Tibial nerve (tissue), 4 donors: ENCODE measurements at regions not wholly inside any gene's neighbourhood (a gene's known extent, or its start where the extent isn't known, plus 50 kb on each side); places are given as distances from the start of the nearest gene placed in this dataset.
"Not testable (repeated sequence)": the region's sequence is repeated elsewhere in the genome, so short reads cannot be mapped to it uniquely, and the experiment has no call there.

Experiments used
- DNase-seq, 2 donors: peaks; one replicate each; pipeline ENCODE4 v3.0.0-alpha.2; 2019; ENCODE audit warnings: low spot score in 2 of 2
- H3K27ac ChIP-seq, 4 donors: fragments of 200-600 bp; sonication (generic) in 3 of 4; one replicate each; pipeline ENCODE4 v1.5.1; 2017 to 2019; ENCODE audit warnings: mild to moderate bottlenecking in 1 of 4
- H3K27me3 ChIP-seq, 2 donors: fragments of 200-600 bp; sonication (generic) in 1 of 2; one replicate each; pipeline versions ENCODE4 v1.5.1 to v1.6.0; 2017 to 2019
- H3K36me3 ChIP-seq, 3 donors: fragments of 200-600 bp; sonication (generic); one replicate each; pipeline ENCODE4 v1.5.1; 2018 to 2019
- H3K4me1 ChIP-seq, 4 donors: fragments of 200-600 bp; sonication (generic) in 3 of 4; one replicate each; pipeline ENCODE4 v1.5.1; 2017 to 2019
- H3K4me3 ChIP-seq, 4 donors: fragments of 200-600 bp; sonication (generic) in 3 of 4; one replicate each; pipeline ENCODE4 v1.5.1; 2017 to 2019; ENCODE audit warnings: mild to moderate bottlenecking in 1 of 4, moderate library complexity in 1 of 4
- H3K9me3 ChIP-seq, 4 donors: fragments of 200-600 bp; sonication (generic) in 3 of 4; one replicate each; pipeline ENCODE4 v1.5.1; 2017 to 2019
- CTCF ChIP-seq, 5 experiments: fragments of 200-600 bp in 3 of 5; fragments of 450-650 bp in 2 of 5; sonication (generic) in 3 of 5; IDR thresholded peaks; one replicate each; pipeline ENCODE4 v1.5.1; 2016 to 2019; ENCODE audit warnings: antibody characterized with exemption in 5 of 5, mild to moderate bottlenecking in 3 of 5, moderate library complexity in 2 of 5
- EP300 ChIP-seq, 2 donors: sonication (generic); formaldehyde crosslinking; IDR thresholded peaks; one replicate each; pipeline ENCODE4 v1.6.1; 2017; ENCODE audit warnings: antibody characterized with exemption in 2 of 2, mild to moderate bottlenecking in 1 of 2
- POLR2A ChIP-seq, 2 donors: fragments of 450-650 bp; IDR thresholded peaks; one replicate each; pipeline ENCODE4 v1.6.1; 2017; ENCODE audit warnings: antibody characterized with exemption in 2 of 2, mild to moderate bottlenecking in 2 of 2, moderate library complexity in 2 of 2
- WGBS, 2 donors: methylation state at CpG; one replicate each; pipeline ENCODE4 v1.1.5; 2018; 5-methylcytosine and 5-hydroxymethylcytosine counted together

GRCh38 chr16:65808790-65809189 is 557.7 kb upstream of the CDH5 start:
- no peaks in the 10 kb centered on the region for H3K4me1 ChIP-seq
- TF ChIP-seq CTCF (IDR thresholded peaks at IDR 0.05) (no peak), EP300 (IDR thresholded peaks at IDR 0.05) (no peak), POLR2A (IDR thresholded peaks at IDR 0.05) (no peak)
- no peaks in the 10 kb centered on the region for H3K36me3 ChIP-seq
- H3K4me3 ChIP-seq = no peak overlapping the region
- WGBS, 2 donors = 73 to 79% methylated on average over 4 of the region's 4 CpGs
- no peak overlapping the region for H3K27ac ChIP-seq
- no peak for DNase-seq
- H3K9me3 ChIP-seq = no peaks in the 10 kb centered on the region
- no peaks in the 10 kb centered on the region for H3K27me3 ChIP-seq

DNA sequence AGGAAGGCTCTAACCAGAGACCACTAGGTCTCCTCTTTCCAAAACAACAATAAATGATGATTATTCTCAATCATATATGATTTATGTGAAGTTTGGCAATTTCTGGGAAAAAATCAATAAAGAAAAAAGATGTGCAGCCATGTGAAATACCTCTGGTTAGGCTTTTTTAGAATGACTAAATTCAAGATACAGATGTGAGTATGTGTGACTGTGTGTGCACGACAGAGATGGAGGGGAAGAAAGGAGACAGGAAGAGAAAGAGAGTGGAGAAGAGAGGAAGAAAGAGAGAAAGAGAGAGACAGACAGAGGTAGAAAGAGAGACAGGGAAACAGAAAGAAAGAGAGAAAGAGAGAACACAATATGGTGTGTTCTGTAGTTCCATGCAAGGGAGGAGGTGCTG is 558.6 kb upstream of the CDH5 start:
- Histone ChIP-seq H3K27me3 (no peaks in the 10 kb centered on the region), H3K9me3 (no peaks in the 10 kb centered on the region), H3K36me3 (no peaks in the 10 kb centered on the region), H3K27ac (no peak overlapping the region), H3K4me1 (no peaks in the 10 kb centered on the region), H3K4me3 (no peak overlapping the region)
- WGBS, 2 donors = 92 to 98% methylated on average over 1 of the region's 1 CpG
- DNase-seq = no peak
- TF ChIP-seq EP300 (IDR thresholded peaks at IDR 0.05) = no peak
- no peak for TF ChIP-seq CTCF (IDR thresholded peaks at IDR 0.05)
- no peak for TF ChIP-seq POLR2A (IDR thresholded peaks at IDR 0.05)

DNA sequence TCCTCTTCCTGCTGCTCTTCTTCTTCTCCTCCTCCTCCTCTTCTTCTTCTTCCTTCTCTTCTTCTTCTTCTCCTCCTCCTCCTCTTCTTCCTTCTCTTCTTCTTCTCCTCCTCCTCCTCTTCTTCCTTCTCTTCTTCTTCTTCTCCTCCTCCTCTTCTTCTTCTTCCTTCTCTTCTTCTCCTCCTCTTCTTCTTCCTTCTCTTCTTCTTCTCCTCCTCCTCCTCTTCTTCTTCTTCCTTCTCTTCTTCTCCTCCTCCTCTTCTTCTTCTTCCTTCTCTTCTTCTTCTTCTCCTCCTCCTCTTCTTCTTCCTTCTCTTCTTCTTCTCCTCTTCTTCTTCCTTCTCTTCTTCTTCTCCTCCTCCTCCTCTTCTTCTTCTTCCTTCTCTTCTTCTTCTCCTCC is 560.8 kb upstream of the CDH5 start:
- H3K36me3 ChIP-seq, H3K4me1 ChIP-seq, DNase-seq, H3K27me3 ChIP-seq, H3K4me3 ChIP-seq, H3K9me3 ChIP-seq, H3K27ac ChIP-seq: not testable (repeated sequence)

DNA sequence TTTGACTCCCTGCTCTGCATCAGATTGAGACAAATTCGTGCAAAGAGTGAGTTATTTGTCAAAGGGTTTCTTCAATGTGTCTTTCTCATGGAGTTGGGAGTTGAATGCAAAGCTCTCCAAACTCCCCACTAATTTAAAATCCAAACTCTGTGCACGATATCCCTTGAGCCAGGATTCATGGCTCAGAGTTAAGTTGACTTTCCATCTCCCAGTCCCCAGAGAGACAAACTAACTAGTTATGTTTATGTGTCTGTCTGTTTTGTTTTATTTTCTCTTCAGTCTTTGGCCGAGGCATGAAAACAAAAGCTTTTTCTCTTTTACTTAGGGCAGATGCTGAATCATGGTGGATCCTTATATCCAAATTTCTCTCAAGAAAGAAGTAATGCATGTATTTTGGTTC is 570.0 kb upstream of the CDH5 start:
- peaks cover 0 to 8% (median 0%) of the 10 kb centered on the region in 4 donors for H3K4me1 ChIP-seq
- H3K27me3 ChIP-seq = no peaks in the 10 kb centered on the region
- H3K27ac ChIP-seq = no peak overlapping the region
- no peaks in the 10 kb centered on the region for H3K36me3 ChIP-seq
- DNase-seq = no peak
- TF ChIP-seq CTCF (IDR thresholded peaks at IDR 0.05) (no peak), EP300 (IDR thresholded peaks at IDR 0.05) (no peak), POLR2A (IDR thresholded peaks at IDR 0.05) (no peak)
- WGBS, 2 donors = 34 to 42% methylated on average over 3 of the region's 3 CpGs
- H3K9me3 ChIP-seq = no peaks in the 10 kb centered on the region
- H3K4me3 ChIP-seq = no peak overlapping the region

DNA sequence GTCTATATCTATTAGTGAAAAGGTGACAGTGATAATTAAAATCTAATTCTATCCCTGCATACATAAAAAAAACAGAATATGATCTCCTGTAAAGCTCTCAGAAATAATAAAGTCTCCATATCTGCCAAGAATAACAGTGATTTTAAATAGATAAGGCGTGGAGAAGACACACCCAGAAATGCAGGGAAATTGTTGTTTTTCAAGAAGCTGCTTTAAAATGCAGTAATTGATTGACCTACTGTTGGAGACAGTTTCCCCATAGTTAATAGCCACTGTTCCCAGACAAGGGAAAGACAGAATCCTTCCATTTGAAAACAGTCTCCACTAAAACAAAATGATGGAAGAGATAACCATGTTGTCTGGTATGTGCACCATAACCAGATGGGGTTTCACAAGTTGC is 571.5 kb upstream of the CDH5 start:
- Histone ChIP-seq H3K9me3 (no peaks in the 10 kb centered on the region), H3K4me3 (no peak overlapping the region), H3K27ac (no peak overlapping the region), H3K36me3 (no peaks in the 10 kb centered on the region), H3K27me3 (no peaks in the 10 kb centered on the region), H3K4me1 (peaks cover 0 to 8% (median 0%) of the 10 kb centered on the region in 4 donors)
- no peak for DNase-seq
- TF ChIP-seq CTCF (IDR thresholded peaks at IDR 0.05) = no peak
- TF ChIP-seq EP300 (IDR thresholded peaks at IDR 0.05) = no peak
- TF ChIP-seq POLR2A (IDR thresholded peaks at IDR 0.05) = no peak
- WGBS, 2 donors = 64 to 67% methylated on average over 1 of the region's 1 CpG

DNA sequence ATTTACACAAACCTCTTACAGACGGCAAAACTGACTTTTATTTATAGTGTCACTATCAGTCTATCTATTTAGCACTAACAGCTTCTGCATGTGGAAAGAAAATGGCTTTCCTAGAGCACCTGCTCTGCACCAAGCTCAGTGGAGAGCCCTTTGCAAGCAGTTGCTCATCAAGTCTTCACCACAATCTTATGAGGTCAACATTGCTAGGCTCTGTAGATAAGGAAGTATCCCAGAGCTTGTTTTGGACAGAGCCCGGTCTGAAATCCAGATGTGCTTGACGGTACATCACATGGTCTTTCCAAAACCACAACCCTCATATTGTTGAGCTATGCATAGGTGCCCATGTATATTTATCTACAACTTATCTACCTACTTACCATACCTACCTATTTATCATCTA is 572.7 kb upstream of the CDH5 start:
- WGBS, 2 donors = 71 to 77% methylated on average over 3 of the region's 3 CpGs
- peaks cover 0 to 8% (median 0%) of the 10 kb centered on the region in 4 donors for H3K4me1 ChIP-seq
- TF ChIP-seq EP300 (IDR thresholded peaks at IDR 0.05) (no peak), CTCF (IDR thresholded peaks at IDR 0.05) (no peak), POLR2A (IDR thresholded peaks at IDR 0.05) (no peak)
- no peaks in the 10 kb centered on the region for H3K9me3 ChIP-seq
- H3K36me3 ChIP-seq = no peaks in the 10 kb centered on the region
- no peak overlapping the region for H3K4me3 ChIP-seq
- H3K27ac ChIP-seq = no peak overlapping the region
- no peaks in the 10 kb centered on the region for H3K27me3 ChIP-seq
- no peak for DNase-seq
